ENCODE measurements at regions not wholly inside any gene's neighbourhood (a gene's known extent, or its start where the extent isn't known, plus 50 kb on each side); places are given as distances from the start of the nearest gene placed in this dataset.

DNA sequence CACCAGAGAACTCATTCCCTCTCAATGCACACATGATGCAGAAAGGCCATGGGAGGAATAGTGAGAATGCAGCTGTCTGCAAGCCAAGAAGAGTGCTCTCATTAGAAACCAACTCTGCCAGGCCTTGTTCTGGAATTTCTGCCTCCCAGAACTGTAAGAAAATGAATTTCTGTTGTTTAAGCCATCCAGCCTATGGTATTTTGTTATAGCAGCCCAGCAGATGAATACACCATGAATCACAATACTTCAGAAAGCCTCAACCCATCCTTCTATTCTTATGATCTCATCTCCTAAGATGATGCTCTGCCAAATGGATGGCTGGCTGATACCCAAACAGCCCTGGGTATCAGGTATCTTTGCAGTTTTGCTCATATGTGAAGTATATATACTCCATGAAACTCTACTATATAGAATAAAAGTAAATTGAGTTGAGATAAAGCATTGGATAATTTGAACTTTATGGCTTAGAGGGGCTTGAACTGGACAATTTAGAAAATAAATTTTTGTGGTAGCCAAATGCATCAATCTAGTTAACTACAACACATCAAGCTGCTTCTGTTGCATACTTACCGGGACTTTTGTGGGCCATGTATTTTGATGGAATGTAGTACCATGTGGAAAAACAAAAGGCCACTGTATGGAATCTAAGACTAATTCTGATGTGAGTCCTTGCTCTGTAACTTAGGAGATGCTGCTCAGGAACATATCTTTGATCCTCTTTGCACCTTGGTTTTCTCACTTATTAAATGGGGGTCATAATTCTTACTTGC lies 245.9 kb downstream of the HS3ST1 start:
- ATAC-seq (no peak), DNase-seq (ENCODE audit: low spot score) (no peak)
- no peaks in the 10 kb centered on the region for H3K4me1 Mint-ChIP-seq
- H3K9me3 Mint-ChIP-seq = peaks cover 73% of the 10 kb centered on the region
- no peaks in the 10 kb centered on the region for H3K27me3 Mint-ChIP-seq (ENCODE audit: low read depth)
- CTCF ChIA-PET = no interaction called here
- POLR2A ChIA-PET = no interaction called here
- no peak overlapping the region for H3K4me3 Mint-ChIP-seq
- no peak overlapping the region for H3K27ac Mint-ChIP-seq
- TF ChIP-seq GRHL2 (CRISPR knock-in tag; IDR thresholded peaks at IDR 0.05; ENCODE audit: insufficient replicate concordance, severe bottlenecking) (no peak), ETV6 (CRISPR knock-in tag; IDR thresholded peaks at IDR 0.05) (no peak)
- H3K36me3 Mint-ChIP-seq = peaks cover 41% of the 10 kb centered on the region

DNA sequence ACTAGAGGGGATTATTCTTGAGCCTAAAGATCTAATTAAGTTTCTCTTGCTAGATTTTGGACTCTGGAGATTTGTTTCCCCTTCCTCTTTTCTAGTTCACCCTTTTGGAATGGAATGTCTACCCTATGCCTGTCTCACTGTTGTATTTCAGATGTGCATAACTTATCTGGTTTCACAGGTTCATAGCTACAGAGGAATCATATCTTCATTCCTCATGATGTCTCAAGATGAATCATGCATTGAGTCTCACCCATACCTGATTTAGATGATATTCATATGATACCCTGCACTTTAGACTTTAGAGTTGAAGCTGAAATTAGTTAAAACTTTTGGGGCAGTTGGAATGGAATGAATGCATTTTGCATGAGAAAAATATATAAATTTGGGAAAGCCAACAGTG lies 246.7 kb downstream of the HS3ST1 start:
- H3K36me3 Mint-ChIP-seq = peaks cover 45% of the 10 kb centered on the region
- H3K9me3 Mint-ChIP-seq = peaks cover 69% of the 10 kb centered on the region
- ATAC-seq (no peak), DNase-seq (ENCODE audit: low spot score) (no peak)
- no peak overlapping the region for H3K27ac Mint-ChIP-seq
- H3K4me1 Mint-ChIP-seq = no peaks in the 10 kb centered on the region
- TF ChIP-seq PRRX2 (CRISPR knock-in tag; IDR thresholded peaks at IDR 0.05) = no peak
- no peak for TF ChIP-seq NFE2L1 (CRISPR knock-in tag; IDR thresholded peaks at IDR 0.05)
- TF ChIP-seq, protein P1, sequence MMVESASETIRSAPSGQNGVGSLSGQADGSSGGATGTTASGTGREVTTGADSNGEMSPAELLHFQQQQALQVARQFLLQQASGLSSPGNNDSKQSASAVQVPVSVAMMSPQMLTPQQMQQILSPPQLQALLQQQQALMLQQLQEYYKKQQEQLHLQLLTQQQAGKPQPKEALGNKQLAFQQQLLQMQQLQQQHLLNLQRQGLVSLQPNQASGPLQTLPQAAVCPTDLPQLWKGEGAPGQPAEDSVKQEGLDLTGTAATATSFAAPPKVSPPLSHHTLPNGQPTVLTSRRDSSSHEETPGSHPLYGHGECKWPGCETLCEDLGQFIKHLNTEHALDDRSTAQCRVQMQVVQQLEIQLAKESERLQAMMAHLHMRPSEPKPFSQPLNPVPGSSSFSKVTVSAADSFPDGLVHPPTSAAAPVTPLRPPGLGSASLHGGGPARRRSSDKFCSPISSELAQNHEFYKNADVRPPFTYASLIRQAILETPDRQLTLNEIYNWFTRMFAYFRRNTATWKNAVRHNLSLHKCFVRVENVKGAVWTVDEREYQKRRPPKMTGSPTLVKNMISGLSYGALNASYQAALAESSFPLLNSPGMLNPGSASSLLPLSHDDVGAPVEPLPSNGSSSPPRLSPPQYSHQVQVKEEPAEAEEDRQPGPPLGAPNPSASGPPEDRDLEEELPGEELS (CRISPR knock-in tag; IDR thresholded peaks at IDR 0.05) = no peak
- no peak for TF ChIP-seq TEAD1 (CRISPR knock-in tag; IDR thresholded peaks at IDR 0.05)
- TF ChIP-seq, protein P2, sequence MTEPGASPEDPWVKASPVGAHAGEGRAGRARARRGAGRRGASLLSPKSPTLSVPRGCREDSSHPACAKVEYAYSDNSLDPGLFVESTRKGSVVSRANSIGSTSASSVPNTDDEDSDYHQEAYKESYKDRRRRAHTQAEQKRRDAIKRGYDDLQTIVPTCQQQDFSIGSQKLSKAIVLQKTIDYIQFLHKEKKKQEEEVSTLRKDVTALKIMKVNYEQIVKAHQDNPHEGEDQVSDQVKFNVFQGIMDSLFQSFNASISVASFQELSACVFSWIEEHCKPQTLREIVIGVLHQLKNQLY (CRISPR knock-in tag; IDR thresholded peaks at IDR 0.05) = no peak
- TF ChIP-seq, protein P3, sequence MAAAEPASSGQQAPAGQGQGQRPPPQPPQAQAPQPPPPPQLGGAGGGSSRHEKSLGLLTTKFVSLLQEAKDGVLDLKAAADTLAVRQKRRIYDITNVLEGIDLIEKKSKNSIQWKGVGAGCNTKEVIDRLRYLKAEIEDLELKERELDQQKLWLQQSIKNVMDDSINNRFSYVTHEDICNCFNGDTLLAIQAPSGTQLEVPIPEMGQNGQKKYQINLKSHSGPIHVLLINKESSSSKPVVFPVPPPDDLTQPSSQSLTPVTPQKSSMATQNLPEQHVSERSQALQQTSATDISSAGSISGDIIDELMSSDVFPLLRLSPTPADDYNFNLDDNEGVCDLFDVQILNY (CRISPR knock-in tag; IDR thresholded peaks at IDR 0.05) = no peak
- TF ChIP-seq, protein P4, sequence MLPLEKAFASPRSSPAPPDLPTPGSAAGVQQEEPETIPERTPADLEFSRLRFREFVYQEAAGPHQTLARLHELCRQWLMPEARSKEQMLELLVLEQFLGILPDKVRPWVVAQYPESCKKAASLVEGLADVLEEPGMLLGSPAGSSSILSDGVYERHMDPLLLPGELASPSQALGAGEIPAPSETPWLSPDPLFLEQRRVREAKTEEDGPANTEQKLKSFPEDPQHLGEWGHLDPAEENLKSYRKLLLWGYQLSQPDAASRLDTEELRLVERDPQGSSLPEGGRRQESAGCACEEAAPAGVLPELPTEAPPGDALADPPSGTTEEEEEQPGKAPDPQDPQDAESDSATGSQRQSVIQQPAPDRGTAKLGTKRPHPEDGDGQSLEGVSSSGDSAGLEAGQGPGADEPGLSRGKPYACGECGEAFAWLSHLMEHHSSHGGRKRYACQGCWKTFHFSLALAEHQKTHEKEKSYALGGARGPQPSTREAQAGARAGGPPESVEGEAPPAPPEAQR (CRISPR knock-in tag; IDR thresholded peaks at IDR 0.05) = no peak
- POLR2A ChIA-PET = no interaction called here
- H3K27me3 Mint-ChIP-seq (ENCODE audit: low read depth) = no peaks in the 10 kb centered on the region
- CTCF ChIA-PET = no interaction called here
- H3K4me3 Mint-ChIP-seq = no peak overlapping the region

DNA sequence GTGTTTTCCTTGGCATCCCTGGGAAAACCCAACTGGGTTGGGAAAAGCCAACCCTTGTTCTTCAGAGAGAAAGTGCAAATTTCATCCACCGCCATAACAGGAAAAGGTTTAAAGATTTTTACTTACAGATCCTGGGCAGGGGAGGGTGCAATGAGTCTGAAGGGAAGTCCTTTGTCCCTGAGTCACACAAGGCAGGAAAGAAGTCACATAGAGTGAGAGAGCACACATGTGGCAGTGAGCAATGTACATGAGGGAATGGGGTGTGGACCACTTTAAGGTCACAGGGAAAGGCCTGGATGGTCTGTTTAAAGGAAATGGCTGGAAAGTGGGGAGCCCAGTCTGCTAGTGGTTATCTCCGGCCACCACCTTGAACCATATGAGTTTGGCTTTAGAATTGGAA lies 248.9 kb downstream of the HS3ST1 start:
- H3K4me3 Mint-ChIP-seq = no peak overlapping the region
- no peak for ATAC-seq
- TF ChIP-seq ZNF416 (CRISPR knock-in tag; IDR thresholded peaks at IDR 0.05) (no peak), NFE2L1 (CRISPR knock-in tag; IDR thresholded peaks at IDR 0.05) (no peak), FOXP1 (CRISPR knock-in tag; IDR thresholded peaks at IDR 0.05; ENCODE audit: borderline replicate concordance) (no peak), NR3C1 (CRISPR knock-in tag; conservative IDR thresholded peaks at IDR 0.05; ENCODE audit: low read depth) (no peak), RORB (CRISPR knock-in tag; IDR thresholded peaks at IDR 0.05) (no peak), MXD4 (CRISPR knock-in tag; IDR thresholded peaks at IDR 0.05; ENCODE audit: borderline replicate concordance) (no peak), GTF2I (CRISPR knock-in tag; conservative IDR thresholded peaks at IDR 0.05) (no peak), TEAD4 (CRISPR knock-in tag; IDR thresholded peaks at IDR 0.05) (no peak), ZNF219 (CRISPR knock-in tag; IDR thresholded peaks at IDR 0.05; ENCODE audit: borderline replicate concordance) (no peak), OVOL2 (CRISPR knock-in tag; IDR thresholded peaks at IDR 0.05; ENCODE audit: borderline replicate concordance) (no peak), ZNF232 (CRISPR knock-in tag; IDR thresholded peaks at IDR 0.05) (no peak), ZBTB21 (CRISPR knock-in tag; IDR thresholded peaks at IDR 0.05; ENCODE audit: borderline replicate concordance) (no peak)
- TF ChIP-seq, protein P5, sequence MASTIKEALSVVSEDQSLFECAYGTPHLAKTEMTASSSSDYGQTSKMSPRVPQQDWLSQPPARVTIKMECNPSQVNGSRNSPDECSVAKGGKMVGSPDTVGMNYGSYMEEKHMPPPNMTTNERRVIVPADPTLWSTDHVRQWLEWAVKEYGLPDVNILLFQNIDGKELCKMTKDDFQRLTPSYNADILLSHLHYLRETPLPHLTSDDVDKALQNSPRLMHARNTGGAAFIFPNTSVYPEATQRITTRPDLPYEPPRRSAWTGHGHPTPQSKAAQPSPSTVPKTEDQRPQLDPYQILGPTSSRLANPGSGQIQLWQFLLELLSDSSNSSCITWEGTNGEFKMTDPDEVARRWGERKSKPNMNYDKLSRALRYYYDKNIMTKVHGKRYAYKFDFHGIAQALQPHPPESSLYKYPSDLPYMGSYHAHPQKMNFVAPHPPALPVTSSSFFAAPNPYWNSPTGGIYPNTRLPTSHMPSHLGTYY (CRISPR knock-in tag; IDR thresholded peaks at IDR 0.05) = no peak
- TF ChIP-seq, protein P6, sequence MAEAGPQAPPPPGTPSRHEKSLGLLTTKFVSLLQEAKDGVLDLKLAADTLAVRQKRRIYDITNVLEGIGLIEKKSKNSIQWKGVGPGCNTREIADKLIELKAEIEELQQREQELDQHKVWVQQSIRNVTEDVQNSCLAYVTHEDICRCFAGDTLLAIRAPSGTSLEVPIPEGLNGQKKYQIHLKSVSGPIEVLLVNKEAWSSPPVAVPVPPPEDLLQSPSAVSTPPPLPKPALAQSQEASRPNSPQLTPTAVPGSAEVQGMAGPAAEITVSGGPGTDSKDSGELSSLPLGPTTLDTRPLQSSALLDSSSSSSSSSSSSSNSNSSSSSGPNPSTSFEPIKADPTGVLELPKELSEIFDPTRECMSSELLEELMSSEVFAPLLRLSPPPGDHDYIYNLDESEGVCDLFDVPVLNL (CRISPR knock-in tag; IDR thresholded peaks at IDR 0.05; ENCODE audit: borderline replicate concordance, low read depth) = no peak
- TF ChIP-seq, protein P7, sequence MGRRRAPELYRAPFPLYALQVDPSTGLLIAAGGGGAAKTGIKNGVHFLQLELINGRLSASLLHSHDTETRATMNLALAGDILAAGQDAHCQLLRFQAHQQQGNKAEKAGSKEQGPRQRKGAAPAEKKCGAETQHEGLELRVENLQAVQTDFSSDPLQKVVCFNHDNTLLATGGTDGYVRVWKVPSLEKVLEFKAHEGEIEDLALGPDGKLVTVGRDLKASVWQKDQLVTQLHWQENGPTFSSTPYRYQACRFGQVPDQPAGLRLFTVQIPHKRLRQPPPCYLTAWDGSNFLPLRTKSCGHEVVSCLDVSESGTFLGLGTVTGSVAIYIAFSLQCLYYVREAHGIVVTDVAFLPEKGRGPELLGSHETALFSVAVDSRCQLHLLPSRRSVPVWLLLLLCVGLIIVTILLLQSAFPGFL (CRISPR knock-in tag; IDR thresholded peaks at IDR 0.05; ENCODE audit: borderline replicate concordance) = no peak

More for the DNA sequence above, 248.9 kb downstream of the HS3ST1 start:
- peaks cover 60% of the 10 kb centered on the region for H3K36me3 Mint-ChIP-seq
- POLR2A ChIA-PET = no interaction called here
- CTCF ChIA-PET = no interaction called here
- no peaks in the 10 kb centered on the region for H3K4me1 Mint-ChIP-seq
- H3K27me3 Mint-ChIP-seq (ENCODE audit: low read depth) = no peaks in the 10 kb centered on the region
- no peak overlapping the region for H3K27ac Mint-ChIP-seq
- no peak for DNase-seq (ENCODE audit: low spot score)
- H3K9me3 Mint-ChIP-seq = peaks cover 74% of the 10 kb centered on the region
